T47D (cell line): ENCODE measurements at regions not wholly inside any gene's neighbourhood (a gene's known extent, or its start where the extent isn't known, plus 50 kb on each side); places are given as distances from the start of the nearest gene placed in this dataset.
"Not testable (repeated sequence)": the region's sequence is repeated elsewhere in the genome, so short reads cannot be mapped to it uniquely, and the experiment has no call there.

Experiments
- DNase-seq, 2 experiments: peaks; one replicate each; pipeline versions ENCODE4 v3.0.0 to v3.0.0-alpha.2; 2011 to 2012; ENCODE audit warnings: low read depth in 1 of 2, low spot score in 1 of 2
- JUND ChIP-seq: IDR thresholded peaks from 2 replicates; pipeline ENCODE4 v1.6.1; 2012; ENCODE audit warnings: low read depth
- in situ Hi-C: cut with HindIII; loops from 2 replicates; pipeline ENCODE4 v1.10.0; 2016; ENCODE audit warnings: low sequenced_read_pairs, low pct_unique_long_range_greater_than_20kb

DNA sequence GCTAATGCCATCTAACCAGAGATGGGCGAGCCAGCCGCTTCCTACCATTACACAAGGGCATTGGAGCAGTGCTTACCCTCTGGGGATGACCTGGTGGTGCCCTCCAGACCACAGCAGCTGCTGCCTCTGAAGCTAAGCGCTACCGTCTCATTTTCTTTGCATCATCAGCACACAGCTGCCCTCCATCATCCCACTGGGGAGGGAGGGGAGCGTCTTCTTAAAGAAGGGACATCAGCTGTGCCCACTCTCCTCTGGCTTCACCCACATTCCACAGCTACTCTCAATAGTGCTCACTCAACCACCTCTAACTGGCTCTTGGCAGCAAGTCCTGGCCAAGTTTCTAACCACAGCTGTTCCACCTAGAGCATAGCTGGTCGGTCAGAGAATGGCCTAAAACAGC is 503.4 kb downstream of the NFIB start:
- in situ Hi-C loops = no loop called here
- TF ChIP-seq JUND = no peak
- DNase-seq = no peak

DNA sequence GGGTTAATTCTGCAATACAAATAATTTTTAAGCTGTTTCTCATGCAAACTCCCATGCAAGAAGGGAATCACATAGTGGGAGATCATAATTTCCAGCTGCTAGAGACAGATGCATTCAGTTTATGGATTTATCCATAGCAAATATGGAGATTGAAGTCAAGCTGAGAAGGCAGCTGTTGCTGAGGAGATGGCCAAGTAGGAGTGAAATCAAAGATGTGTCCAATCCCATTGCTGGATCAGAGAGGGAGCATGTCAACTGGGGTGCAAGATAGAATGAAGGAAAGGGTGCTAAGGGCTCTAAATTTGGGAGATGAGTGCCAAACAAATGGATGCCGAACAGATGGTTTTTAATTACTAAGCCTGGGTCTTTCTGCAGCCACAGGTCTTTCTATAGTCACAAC is 504.5 kb downstream of the NFIB start:
- in situ Hi-C loops = no loop called here
- DNase-seq = no peak
- TF ChIP-seq JUND = no peak

DNA sequence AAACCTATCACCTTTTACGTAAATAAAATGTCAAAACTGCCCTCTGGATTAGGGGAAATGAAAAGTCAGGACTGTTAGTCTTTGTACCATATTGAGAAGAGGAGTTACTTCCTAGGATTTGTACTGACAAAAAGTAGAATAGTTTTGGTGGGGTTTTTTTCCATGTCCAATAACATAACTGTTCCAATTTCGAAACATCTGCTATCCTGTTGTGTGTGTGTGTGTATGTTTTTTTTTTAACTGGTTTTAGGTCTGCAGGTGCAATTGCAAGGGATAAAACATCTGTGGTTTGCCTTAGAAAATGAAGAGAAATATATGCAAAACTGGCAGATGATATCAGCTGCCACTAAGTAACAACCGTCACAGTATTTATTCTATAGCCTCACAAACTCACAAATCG is 506.8 kb downstream of the NFIB start:
- in situ Hi-C loops = no loop called here

DNA sequence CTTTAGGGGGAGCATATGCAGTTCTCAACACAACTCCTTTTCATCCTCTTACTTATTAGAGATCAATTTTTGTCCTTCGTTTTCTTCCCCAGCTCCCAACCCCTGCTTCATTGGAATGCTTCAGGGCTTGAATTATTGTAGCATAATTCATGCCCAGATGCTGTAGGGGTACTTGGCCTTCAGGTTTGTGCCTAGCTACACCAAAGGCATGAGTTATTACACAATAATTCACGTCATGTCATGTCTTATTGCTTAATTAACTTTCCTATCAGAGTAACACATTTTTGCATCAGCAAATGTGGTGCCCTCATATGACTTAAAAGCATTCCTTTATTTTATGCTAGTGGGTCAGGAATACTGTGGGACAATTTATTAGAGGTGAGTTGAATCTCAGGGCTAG is 507.2 kb downstream of the NFIB start:
- TF ChIP-seq JUND = no peak
- in situ Hi-C loops = no loop called here
- DNase-seq = no peak

More for the DNA sequence above, 506.8 kb downstream of the NFIB start:
- TF ChIP-seq JUND = no peak
- no peak for DNase-seq

DNA sequence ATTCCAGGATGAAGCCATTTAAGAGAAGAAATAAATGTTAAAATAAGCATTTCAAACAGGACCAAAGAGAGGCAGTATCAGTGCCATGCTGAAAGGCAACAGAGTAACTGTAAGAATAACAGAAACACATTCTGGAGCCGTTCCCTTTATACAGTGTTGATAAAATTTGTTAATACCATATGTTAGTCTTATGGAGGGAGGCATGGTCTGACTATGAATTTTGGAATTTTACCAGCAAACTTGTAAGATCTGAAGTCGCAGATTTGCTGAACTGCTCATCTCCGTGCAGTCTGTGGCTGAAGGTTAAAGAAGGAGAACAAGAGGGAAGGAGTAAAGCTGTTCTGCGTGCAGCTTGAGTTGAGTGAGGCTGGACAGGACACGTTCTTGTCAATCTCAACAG is 508.4 kb downstream of the NFIB start:
- DNase-seq = no peak
- in situ Hi-C loops = no loop called here
- TF ChIP-seq JUND = no peak

DNA sequence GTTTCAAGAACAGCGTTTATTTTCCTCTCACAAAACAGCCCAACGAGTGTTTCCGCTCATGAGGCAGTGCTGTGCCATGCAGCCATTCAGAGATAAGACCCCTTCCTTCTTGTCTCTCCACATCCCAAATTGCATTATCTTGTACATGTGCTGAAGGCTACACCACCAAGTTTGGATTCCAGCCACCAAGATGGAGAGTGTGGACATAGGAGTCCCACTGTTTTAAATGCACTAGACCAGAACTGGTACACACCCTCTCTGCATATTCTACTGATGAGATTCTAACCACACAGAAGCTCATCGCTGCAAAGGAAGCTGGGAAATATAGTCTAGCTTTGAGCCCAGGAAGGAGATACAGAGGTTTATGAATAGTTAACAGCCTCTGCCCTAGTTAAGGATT is 509.4 kb downstream of the NFIB start:
- DNase-seq = no peak
- in situ Hi-C loops = no loop called here
- no peak for TF ChIP-seq JUND

DNA sequence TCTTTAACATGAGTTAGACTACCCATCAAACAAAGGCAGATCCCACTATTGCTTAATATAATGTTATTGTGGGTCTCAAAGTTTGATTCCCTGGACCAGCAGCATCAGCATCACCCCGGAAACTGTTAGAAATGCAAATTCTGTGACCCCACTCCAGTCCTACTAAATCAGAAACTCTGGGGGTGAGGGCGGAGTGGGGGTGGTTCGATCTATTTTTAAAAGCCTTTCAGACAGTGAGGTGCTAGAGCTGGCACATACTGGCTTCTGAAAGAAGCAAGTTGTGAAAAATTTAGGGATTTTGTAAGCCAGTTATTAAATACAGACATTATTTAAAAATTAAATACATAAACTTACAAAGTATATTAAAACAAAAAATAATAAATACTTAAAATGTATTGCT is 513.2 kb downstream of the NFIB start:
- in situ Hi-C loops = no loop called here
- no peak for DNase-seq
- no peak for TF ChIP-seq JUND

DNA sequence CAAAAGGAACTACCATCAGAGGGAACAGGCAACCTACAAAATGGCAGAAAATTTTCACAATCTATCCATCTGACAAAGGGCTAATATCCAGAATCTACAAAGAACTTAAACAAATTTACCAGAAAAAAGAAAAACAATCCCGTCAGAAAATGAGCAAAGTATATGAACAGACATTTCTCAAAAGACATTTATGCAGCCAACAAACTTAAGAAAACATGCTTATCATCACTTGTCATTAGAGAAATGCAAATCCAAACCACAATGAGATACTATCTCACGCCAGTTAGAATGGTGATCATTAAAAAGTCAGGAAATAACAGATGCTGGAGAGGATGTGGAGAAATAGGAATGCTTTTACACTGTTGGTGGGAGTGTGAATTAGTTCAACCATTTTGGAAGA is 516.2 kb downstream of the NFIB start:
- DNase-seq, in situ Hi-C loops: not testable (repeated sequence)

DNA sequence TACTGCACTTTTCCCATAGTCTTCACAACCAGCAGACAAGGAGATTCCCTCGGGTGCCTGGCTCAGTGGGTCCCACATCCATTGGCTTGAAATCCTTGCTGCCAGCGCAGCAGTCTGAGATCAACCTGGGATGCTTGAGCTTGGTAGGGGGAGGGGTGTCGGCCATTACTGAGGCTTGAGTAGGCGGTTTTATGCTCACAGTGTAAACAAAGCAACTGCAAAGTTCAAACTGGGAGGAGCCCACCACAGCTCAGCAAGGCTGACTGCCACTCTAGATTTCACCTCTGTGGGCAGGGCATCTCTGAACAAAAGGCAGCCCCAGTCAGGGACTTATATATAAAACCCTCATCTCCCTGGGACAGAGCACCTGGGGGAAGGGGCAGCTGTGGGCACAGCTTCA is 512.3 kb upstream of the MPDZ start:
- in situ Hi-C loops = no loop called here
- no peak for DNase-seq
- no peak for TF ChIP-seq JUND

DNA sequence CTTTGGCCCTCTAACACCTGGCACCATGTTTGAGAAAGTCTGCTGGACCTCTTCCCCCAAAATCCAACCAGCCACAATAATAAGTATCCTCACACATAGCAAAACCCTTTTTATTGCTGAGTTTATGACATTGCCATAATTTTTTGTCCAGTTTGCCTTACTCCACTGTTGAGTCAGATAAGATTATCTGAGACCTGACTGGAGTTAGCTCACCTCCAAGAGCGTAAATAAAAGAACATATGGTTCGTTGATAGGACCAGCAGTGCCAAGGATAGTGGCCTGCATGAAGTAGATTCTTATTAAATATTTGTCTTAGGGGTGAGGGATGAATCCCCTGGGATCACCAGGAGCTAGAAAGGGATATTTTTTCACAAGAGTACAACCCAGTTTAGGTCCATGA is 510.6 kb upstream of the MPDZ start:
- in situ Hi-C loops = no loop called here
- DNase-seq = no peak
- no peak for TF ChIP-seq JUND

DNA sequence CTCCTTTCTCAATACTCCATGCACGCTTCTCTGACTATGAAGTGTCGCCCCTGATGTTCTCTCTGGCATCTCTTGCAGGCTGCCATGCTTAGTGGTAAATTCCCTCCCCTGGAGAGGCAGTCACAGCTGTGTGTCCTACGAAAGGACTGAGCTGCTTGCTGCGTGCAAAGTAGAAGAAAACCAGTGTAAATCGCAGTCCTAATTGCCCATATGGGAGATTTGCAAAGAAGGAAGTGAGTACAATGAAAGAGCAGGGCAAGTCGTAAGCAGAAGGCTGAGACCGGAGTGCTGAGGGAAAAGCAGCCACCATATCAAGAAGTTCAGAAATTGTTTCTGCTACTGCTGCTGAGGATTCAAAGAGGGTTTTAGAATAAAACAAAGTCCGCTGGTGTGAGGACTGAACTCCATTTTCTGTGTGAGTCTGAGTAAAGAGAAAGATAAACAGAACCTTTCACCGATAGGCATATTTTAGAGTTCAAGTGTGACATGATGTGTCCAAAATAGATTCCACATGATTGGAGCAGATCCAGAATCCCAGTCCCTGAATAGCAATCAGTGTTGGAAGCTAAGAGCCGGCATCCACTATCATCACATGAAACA is 507.8 kb upstream of the MPDZ start:
- in situ Hi-C loops = no loop called here
- DNase-seq = no peak
- no peak for TF ChIP-seq JUND

DNA sequence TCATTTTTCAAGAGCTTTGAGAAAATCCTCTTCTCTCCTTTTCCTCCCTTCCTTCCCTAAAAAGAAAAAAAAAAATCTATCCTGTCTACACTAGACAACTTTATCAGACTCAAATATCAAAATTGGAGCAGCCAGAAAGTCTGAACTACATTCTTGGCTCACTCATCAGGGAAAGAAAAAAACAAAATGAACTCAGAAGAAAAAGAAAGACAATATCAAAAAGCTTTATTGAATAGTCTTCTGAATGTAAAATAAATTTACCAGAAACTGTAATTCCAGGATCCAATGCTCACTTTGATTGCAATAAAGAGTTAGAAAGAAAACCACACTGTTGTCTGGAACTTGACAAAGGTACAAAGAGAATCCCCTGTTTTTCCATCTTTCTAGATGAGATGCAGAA is 507.2 kb upstream of the MPDZ start:
- no peak for TF ChIP-seq JUND
- DNase-seq = no peak
- in situ Hi-C loops = no loop called here

DNA sequence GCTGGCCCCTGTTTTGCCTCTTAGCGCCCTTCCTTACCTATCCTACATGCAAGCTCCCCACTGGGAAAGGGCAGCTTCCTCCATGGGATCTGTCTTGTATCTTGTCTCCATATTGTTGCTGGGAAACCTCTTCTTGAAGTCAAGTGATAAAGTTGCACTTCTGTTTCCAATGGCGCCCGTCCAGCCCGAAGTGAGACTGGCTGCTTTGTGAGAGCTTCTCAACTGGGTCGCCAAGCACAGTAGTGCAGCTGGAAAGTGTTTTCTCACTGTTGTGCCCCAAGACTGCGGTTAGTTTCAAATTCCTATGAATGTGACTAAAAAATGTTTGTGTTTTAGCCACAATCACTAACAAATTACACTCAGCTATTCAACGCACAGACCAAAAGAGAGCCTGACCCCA is 506.6 kb upstream of the MPDZ start:
- TF ChIP-seq JUND = no peak
- no peak for DNase-seq
- in situ Hi-C loops = no loop called here

DNA sequence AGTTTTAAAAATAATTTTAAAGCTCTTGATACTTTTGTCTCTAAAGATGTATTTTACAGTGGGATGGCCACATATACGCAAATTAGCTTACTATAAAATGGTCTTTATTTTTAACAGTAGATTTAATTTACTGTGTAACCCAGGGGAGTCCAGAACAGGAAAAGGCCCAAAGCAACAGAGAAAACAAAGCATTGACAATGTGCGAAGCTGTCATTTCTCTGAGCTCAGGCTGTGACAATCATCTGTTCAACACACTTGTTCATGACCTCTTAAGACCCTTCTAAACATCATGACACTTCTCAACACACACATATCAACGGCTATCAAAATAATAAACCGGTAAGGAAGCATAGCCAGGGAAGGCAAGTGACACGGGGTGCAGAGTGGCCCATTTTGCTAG is 499.6 kb upstream of the MPDZ start:
- no peak for TF ChIP-seq JUND
- no peak for DNase-seq
- in situ Hi-C loops = no loop called here
